HG02588 (cell line): ENCODE measurements at regions not wholly inside any gene's neighbourhood (a gene's known extent, or its start where the extent isn't known, plus 50 kb on each side); places are given as distances from the start of the nearest gene placed in this dataset.

ENCODE experiments used
- ATAC-seq: cut with Tn5 transposase; IDR thresholded peaks from one replicate; pipeline ENCODE4 v1.9.1; 2021; ENCODE audit warnings: mild to moderate bottlenecking, moderate library complexity; ENCODE audit not compliant: unreplicated experiment

DNA sequence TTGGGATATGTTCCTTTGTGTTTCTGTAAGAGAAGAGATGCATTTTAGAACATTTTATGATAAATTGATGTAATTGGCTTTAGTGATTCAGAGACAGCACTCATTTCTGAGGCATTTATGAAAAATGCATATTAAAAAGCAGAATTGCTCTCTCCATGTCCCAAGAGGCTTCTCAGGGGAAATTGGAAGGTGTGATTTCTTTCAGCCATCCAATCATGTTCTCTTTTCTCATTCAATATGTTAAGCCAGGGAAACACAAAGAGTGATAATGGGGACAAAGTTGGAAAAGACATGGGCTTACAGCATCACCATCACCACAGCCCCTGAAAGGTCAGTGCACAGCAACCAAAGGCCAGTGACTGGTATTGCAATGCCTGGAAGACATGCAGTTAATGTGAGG is 129.9 kb upstream of the COL1A2 start:
- no peak for ATAC-seq

GRCh38 chr7:94265456-94265855 is 129.2 kb upstream of the COL1A2 start:
- no peak for ATAC-seq

DNA sequence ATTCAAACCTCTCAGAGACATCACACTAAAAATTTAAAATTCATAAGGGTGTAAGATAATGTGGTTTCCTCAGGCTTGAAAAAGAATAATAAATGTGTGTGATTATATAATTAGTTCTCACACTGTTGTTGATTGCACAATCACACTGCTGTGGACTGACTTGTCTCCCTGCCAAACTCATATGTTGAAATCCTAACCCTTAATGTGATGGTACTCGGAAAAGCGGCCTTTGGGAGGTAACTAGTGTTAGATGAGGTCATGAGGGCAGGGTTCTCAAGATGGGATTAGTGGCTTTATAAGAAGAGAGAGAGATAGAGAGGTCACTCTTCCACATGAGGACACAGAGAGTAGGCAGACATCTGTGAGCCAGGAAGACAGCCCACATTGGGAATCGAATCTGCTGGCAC is 128.5 kb upstream of the COL1A2 start:
- no peak for ATAC-seq

DNA sequence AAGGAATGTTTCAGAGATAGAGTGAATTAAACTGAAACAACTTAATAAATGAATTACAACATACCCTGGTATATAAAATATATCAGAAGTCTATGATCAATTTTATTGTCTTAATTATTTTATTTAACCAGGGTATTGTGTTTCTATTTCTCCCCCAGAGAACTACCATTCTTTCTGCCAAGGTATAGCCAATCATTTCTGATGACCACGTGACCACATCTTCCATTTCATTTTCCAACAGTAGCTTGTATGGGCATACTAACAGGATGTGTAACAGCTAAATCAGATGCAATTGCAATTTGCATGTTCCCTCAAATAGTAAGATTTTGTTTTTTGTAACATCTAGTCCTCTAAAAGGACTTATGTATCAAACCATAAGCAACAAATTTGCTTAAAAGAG is 123.9 kb upstream of the COL1A2 start:
- no peak for ATAC-seq

- no peak for ATAC-seq
These were observed 121.7 kb upstream of the COL1A2 start for GRCh38 chr7:94272821-94273583.

- ATAC-seq: no peak
These were observed 119.9 kb upstream of the COL1A2 start for GRCh38 chr7:94274828-94275227.

- no peak for ATAC-seq
These were observed 118.7 kb upstream of the COL1A2 start for GRCh38 chr7:94276027-94276426.

DNA sequence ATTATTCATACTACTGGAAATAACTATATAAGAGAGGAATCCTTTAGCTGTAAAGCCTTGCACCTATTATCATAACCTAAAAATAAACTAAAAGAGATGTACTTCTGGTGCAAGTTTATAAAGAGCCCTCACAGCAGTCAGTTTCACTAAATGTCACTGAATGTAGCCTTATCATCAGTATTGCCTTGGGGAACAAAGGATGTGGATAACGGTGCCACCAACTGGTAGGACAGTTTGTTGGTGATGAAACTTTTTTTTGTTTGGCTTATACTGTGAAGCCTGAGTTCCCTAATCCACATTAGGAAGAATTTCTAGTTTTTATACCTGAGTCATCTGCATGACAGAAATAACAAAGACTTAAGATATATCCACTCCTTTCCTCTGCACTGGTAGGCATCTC is 117.9 kb upstream of the COL1A2 start:
- ATAC-seq: no peak

- no peak for ATAC-seq
These were observed 117.5 kb upstream of the COL1A2 start for GRCh38 chr7:94277236-94277635.

GRCh38 chr7:94280851-94281250 is 113.8 kb upstream of the COL1A2 start:
- no peak for ATAC-seq

DNA sequence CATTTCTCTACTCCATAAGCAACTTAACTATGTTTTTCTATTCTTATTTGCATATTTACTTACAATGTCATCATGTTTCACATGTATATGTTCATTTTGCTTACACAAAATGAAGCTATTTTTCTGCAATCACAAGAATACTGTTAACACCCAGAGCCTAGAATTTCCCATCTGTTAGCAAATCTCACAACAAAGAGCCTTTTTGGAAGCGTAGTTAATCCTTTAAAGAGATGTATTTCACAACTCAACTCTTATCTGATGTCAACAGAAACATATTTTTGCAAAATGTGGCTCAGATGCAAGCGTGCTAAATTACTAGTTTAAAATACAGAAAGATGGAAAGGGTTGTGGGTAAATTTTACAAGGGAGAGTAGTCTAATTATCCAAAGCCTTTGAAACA is 110.6 kb upstream of the COL1A2 start:
- no peak for ATAC-seq

- ATAC-seq: no peak
These were observed 108.6 kb upstream of the COL1A2 start for GRCh38 chr7:94286111-94286510.

DNA sequence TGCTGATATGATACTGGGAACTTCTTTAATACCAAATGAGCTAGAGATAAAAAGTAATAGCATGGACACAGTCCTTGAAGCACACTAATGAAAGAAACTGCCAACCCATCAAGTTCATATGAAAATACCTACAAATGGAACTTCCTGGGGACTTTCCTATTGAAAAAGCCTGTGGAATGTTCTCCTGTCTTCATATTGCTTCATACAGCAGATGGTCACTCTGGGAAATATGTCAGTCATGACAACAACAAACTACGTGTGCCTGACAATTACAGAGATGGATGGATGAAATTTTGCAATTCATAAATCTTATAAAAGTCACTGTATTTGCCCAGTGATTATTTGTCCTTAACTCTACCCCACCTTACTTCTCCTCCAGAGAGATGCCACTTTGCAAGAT is 106.6 kb upstream of the COL1A2 start:
- ATAC-seq: no peak

DNA sequence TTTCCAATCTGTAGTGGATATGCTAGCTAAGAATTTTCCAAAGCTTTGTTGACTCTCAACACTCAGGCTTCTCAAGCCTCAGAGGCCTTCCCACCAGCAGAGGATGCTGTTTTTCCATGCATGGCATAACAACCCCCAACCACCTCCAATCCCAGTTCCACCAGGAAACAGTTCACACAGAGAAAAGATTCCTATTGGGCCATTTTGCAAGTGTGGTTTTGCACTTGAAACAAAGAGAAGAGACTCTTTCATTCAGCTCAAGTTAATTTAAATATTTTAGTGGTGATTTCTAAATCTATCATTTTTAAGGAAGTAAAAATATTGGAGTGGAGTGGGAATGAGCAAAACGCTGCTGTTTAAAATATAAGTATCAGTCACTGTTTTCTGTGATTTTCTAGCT is 105.6 kb upstream of the COL1A2 start:
- ATAC-seq: no peak

- ATAC-seq: no peak
These were observed 100.1 kb upstream of the COL1A2 start for GRCh38 chr7:94294471-94295131.

DNA sequence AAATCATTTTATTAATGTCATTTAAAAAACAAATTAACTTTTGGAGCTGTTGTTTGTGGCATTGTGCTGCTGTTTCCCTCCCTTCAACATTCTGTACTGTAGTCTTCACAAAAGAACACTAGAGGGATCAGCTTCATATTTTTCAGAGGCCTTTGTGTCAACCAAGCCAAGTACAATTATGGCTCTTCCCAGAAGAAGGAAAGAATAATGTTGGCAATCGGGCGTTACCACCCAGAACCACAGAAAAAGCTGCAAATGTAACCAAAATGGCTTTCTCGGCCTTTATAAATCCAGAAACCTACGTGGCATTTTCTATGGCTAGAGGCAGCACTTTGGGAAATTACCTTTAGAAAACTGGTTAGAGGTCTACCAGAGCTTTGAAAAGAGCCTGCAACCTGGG is 98.8 kb upstream of the COL1A2 start:
- no peak for ATAC-seq

DNA sequence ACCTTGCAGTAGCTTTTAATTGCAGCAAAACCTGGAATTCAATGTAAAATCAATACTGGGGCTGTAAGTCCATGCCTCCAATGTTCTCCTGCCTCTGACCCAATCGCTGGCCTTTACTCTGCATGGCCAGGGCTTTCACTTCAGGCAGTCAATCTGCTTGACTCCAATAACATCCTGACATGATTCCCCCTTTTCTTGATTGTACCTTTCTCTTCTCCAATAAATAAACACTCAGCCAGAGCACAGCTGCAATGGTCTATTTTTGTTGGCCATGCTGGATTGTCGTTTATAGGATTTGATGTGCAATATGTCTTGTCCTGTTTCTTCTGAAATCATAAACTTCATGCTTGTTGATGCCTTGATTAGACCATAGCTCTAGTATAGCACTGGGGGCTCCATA is 97.8 kb upstream of the COL1A2 start:
- ATAC-seq: no peak

GRCh38 chr7:94297397-94297838 is 97.3 kb upstream of the COL1A2 start:
- no peak for ATAC-seq

DNA sequence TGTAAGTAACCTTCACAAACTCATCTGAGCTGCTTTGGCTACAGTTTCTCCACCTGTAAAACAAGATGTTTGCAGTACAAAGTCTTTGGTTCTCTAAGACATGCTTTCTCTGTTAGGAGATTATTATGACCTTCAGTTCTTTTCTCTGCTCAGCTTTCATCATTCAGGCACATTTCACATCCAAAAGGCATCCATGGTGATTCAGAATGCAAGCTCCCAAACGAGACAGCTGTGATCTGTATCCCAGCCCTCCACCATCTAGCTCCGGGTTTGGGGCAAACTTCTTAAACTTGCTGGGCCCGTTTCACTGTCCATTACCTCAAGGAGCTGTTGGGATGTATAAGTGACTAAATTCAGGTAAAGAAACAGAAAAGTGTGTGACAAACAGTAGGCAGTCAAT is 95.8 kb upstream of the COL1A2 start:
- no peak for ATAC-seq

GRCh38 chr7:94300176-94300835 is 94.4 kb upstream of the COL1A2 start:
- ATAC-seq: no peak

GRCh38 chr7:94301024-94301586 is 93.6 kb upstream of the COL1A2 start:
- ATAC-seq: no peak

- no peak for ATAC-seq
These were observed 91.6 kb upstream of the COL1A2 start for GRCh38 chr7:94303118-94303517.
